ENCODE measurements at regions not wholly inside any gene's neighbourhood (a gene's known extent, or its start where the extent isn't known, plus 50 kb on each side); places are given as distances from the start of the nearest gene placed in this dataset.

DNA sequence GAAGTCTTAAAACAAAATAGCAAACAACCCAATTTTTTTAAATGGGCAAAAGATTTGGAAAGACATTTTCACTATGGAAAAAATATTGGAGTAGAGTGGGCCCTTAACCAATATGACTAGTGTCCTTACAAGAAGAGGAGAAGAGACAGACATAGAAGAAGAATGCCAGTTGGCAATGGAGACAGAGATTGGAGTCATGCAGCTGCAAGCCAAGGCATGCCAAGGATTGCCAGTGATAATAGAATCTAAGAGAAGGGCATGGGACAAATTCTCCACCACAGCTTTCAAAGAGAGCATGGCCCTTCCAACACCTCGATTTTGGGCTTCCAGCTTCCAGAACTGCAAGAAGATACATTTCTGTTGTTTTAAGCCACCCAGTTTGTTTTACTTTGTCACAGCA is 92.7 kb downstream of the RGS2 start:
- no peak overlapping the region for H3K4me2 ChIP-seq (ENCODE audit: low read depth, low read length, poor library complexity, severe bottlenecking)
- no peak overlapping the region for H2AFZ ChIP-seq (ENCODE audit: low read length)
- H3K4me3 ChIP-seq (ENCODE audit: low read length, poor library complexity, severe bottlenecking) = no peak overlapping the region
- H3K9ac ChIP-seq (ENCODE audit: low read depth, low read length, poor library complexity, severe bottlenecking) = no peak overlapping the region
- H3K79me2 ChIP-seq (ENCODE audit: insufficient read depth, low read length) = no peaks in the 10 kb centered on the region
- H4K20me1 ChIP-seq (ENCODE audit: insufficient read depth, low read length, poor library complexity, severe bottlenecking) = no peaks in the 10 kb centered on the region
- TF ChIP-seq EZH2phosphoT487 (IDR thresholded peaks at IDR 0.05; ENCODE audit: borderline replicate concordance) = no peak
- TF ChIP-seq, protein P1, sequence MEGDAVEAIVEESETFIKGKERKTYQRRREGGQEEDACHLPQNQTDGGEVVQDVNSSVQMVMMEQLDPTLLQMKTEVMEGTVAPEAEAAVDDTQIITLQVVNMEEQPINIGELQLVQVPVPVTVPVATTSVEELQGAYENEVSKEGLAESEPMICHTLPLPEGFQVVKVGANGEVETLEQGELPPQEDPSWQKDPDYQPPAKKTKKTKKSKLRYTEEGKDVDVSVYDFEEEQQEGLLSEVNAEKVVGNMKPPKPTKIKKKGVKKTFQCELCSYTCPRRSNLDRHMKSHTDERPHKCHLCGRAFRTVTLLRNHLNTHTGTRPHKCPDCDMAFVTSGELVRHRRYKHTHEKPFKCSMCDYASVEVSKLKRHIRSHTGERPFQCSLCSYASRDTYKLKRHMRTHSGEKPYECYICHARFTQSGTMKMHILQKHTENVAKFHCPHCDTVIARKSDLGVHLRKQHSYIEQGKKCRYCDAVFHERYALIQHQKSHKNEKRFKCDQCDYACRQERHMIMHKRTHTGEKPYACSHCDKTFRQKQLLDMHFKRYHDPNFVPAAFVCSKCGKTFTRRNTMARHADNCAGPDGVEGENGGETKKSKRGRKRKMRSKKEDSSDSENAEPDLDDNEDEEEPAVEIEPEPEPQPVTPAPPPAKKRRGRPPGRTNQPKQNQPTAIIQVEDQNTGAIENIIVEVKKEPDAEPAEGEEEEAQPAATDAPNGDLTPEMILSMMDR (conservative IDR thresholded peaks at IDR 0.05; ENCODE audit: low read length) = no peak
- H3K36me3 ChIP-seq (ENCODE audit: insufficient read depth, low read length) = no peaks in the 10 kb centered on the region
- H3K9me3 ChIP-seq (ENCODE audit: insufficient read depth, low read depth, low read length) = no peaks in the 10 kb centered on the region
- H3F3A ChIP-seq (ENCODE audit: low read depth) = no peaks in the 10 kb centered on the region
- no peaks in the 10 kb centered on the region for H3K27me3 ChIP-seq (ENCODE audit: insufficient read depth, low read length, poor library complexity, severe bottlenecking)
- H3K4me1 ChIP-seq (ENCODE audit: insufficient read depth, low read length, poor library complexity, severe bottlenecking) = no peaks in the 10 kb centered on the region
- H3K9me2 ChIP-seq (replicated peaks; ENCODE audit: low read depth, low read length) = no peaks in the 10 kb centered on the region

DNA sequence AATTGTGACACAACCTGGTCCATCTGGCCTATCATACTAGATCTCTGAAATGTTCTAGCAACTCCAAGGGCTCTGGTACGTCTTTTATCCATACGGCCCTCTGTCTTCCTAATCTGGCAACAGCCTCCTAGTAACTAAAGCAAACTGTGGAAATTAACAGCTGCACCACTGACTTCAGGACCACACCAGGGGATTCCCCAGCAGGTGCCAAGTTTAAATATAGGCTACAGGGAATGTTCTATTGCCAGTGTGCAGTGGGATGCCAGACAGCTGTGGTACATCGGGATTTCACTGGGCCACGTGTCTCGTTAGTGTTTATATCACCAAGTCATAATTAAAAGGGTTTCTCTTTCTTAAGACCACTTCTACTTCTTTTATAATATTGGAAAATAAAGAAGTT is 94.3 kb downstream of the RGS2 start:
- Histone ChIP-seq H3K9ac (ENCODE audit: low read depth, low read length, poor library complexity, severe bottlenecking) (no peak overlapping the region), H3K4me2 (ENCODE audit: low read depth, low read length, poor library complexity, severe bottlenecking) (no peak overlapping the region), H3K9me2 (replicated peaks; ENCODE audit: low read depth, low read length) (no peaks in the 10 kb centered on the region), H3K36me3 (ENCODE audit: insufficient read depth, low read length) (no peaks in the 10 kb centered on the region), H3F3A (ENCODE audit: low read depth) (no peaks in the 10 kb centered on the region), H3K9me3 (ENCODE audit: insufficient read depth, low read depth, low read length) (no peaks in the 10 kb centered on the region), H3K4me1 (ENCODE audit: insufficient read depth, low read length, poor library complexity, severe bottlenecking) (no peaks in the 10 kb centered on the region), H3K4me3 (ENCODE audit: low read length, poor library complexity, severe bottlenecking) (no peak overlapping the region), H3K79me2 (ENCODE audit: insufficient read depth, low read length) (no peaks in the 10 kb centered on the region), H2AFZ (ENCODE audit: low read length) (no peak overlapping the region), H4K20me1 (ENCODE audit: insufficient read depth, low read length, poor library complexity, severe bottlenecking) (no peaks in the 10 kb centered on the region), H3K27me3 (ENCODE audit: insufficient read depth, low read length, poor library complexity, severe bottlenecking) (no peaks in the 10 kb centered on the region)
- TF ChIP-seq, protein P1 (conservative IDR thresholded peaks at IDR 0.05; ENCODE audit: low read length) = no peak
- TF ChIP-seq EZH2phosphoT487 (IDR thresholded peaks at IDR 0.05; ENCODE audit: borderline replicate concordance) = no peak

DNA sequence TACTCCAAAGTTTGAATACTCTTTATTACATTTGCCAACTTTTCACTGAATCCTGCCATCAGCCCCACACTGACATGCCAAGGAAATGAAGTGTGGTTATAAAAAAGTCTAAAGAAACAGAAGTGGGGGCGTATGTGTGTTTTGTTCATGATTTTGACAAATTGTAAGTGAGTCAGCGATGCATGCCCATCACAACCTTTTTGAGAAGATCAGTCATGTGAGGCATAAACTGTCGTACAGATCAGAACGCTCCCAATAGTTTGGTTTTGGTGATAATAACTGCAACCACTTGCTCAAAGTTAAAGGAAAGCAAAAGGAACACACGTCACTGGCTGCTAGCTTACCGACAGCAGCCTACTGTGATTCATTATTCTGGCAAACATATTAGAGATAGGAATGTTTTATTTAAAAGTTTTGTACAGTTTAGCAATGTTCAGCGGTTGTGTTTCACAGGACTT is 95.6 kb downstream of the RGS2 start:
- H3K4me3 ChIP-seq (ENCODE audit: low read length, poor library complexity, severe bottlenecking) = no peak overlapping the region
- H2AFZ ChIP-seq (ENCODE audit: low read length) = no peak overlapping the region

More for the DNA sequence above, 95.6 kb downstream of the RGS2 start:
- Histone ChIP-seq H3K27me3 (ENCODE audit: insufficient read depth, low read length, poor library complexity, severe bottlenecking) (no peaks in the 10 kb centered on the region), H3K9me3 (ENCODE audit: insufficient read depth, low read depth, low read length) (no peaks in the 10 kb centered on the region), H3F3A (ENCODE audit: low read depth) (no peaks in the 10 kb centered on the region), H3K36me3 (ENCODE audit: insufficient read depth, low read length) (no peaks in the 10 kb centered on the region), H3K9ac (ENCODE audit: low read depth, low read length, poor library complexity, severe bottlenecking) (no peak overlapping the region), H3K4me1 (ENCODE audit: insufficient read depth, low read length, poor library complexity, severe bottlenecking) (no peaks in the 10 kb centered on the region), H3K4me2 (ENCODE audit: low read depth, low read length, poor library complexity, severe bottlenecking) (no peak overlapping the region), H3K79me2 (ENCODE audit: insufficient read depth, low read length) (no peaks in the 10 kb centered on the region), H3K9me2 (replicated peaks; ENCODE audit: low read depth, low read length) (no peaks in the 10 kb centered on the region), H4K20me1 (ENCODE audit: insufficient read depth, low read length, poor library complexity, severe bottlenecking) (no peaks in the 10 kb centered on the region)
- TF ChIP-seq, protein P1 (conservative IDR thresholded peaks at IDR 0.05; ENCODE audit: low read length) = no peak
- no peak for TF ChIP-seq EZH2phosphoT487 (IDR thresholded peaks at IDR 0.05; ENCODE audit: borderline replicate concordance)

Data from Loucy (cell line).